ENCODE measurements at regions not wholly inside any gene's neighbourhood (a gene's known extent, or its start where the extent isn't known, plus 50 kb on each side); places are given as distances from the start of the nearest gene placed in this dataset.
A peak's percentile ranks its signal among the peaks of the same experiment; 100 is the strongest.

GRCh38 chr13:110818747-110819146, 96.1 kb downstream of the ANKRD10 start:
- H3K27me3 ChIP-seq (ENCODE audit: control insufficient read depth in 4 of 4, insufficient read depth in 4 of 4, low read length in 3 of 4), result no peaks in the 10 kb centered on the region
- WGBS, result 78% methylated on average over 8 of the region's 8 CpGs
- no peak overlapping the region for H3K27ac ChIP-seq (ENCODE audit: low read depth in 1 of 2, low read length in 2 of 2)
- H3K36me3 ChIP-seq (ENCODE audit: control insufficient read depth in 4 of 4, insufficient read depth in 3 of 4, low read depth in 1 of 4, low read length in 3 of 4), result no peaks in the 10 kb centered on the region
- H3K4me3 ChIP-seq (ENCODE audit: low read depth in 1 of 3, low read length in 3 of 3), result no peak overlapping the region
- H3K9me3 ChIP-seq (ENCODE audit: control insufficient read depth in 4 of 4, low read length in 3 of 4), result no peaks in the 10 kb centered on the region
- no peak overlapping the region for H3K9ac ChIP-seq (ENCODE audit: low read depth in 1 of 2, low read length in 2 of 2)
- no peak for DNase-seq (ENCODE audit: low spot score)
- peaks cover 0 to 3% (median 3%) of the 10 kb centered on the region in 4 donors for H3K4me1 ChIP-seq (ENCODE audit: control insufficient read depth in 4 of 4, insufficient read depth in 4 of 4, low read length in 3 of 4)
- no peak for TF ChIP-seq REST (IDR thresholded peaks at IDR 0.05)
- no peak for TF ChIP-seq YY1 (IDR thresholded peaks at IDR 0.05)
- TF ChIP-seq HNF4A (conservative IDR thresholded peaks at IDR 0.05), result no peak
- no peak for TF ChIP-seq MAX (IDR thresholded peaks at IDR 0.05)
- TF ChIP-seq TAF1 (conservative IDR thresholded peaks at IDR 0.05), result no peak
- no peak for TF ChIP-seq HNF4G (IDR thresholded peaks at IDR 0.05)
- no peak for TF ChIP-seq CTCF (IDR thresholded peaks at IDR 0.05; ENCODE audit: low read depth, low read length, missing input control)
- TF ChIP-seq SP1 (IDR thresholded peaks at IDR 0.05), result no peak
- no peak for TF ChIP-seq EGR1 (IDR thresholded peaks at IDR 0.05; ENCODE audit: low read depth in 2 of 2)
- no peak for TF ChIP-seq ATF3 (IDR thresholded peaks at IDR 0.05)

GRCh38 chr13:110819203-110820014, 95.5 kb downstream of the ANKRD10 start:
- H3K36me3 ChIP-seq (ENCODE audit: control insufficient read depth in 4 of 4, insufficient read depth in 3 of 4, low read depth in 1 of 4, low read length in 3 of 4), result no peaks in the 10 kb centered on the region
- H3K27me3 ChIP-seq (ENCODE audit: control insufficient read depth in 4 of 4, insufficient read depth in 4 of 4, low read length in 3 of 4), result no peaks in the 10 kb centered on the region
- 30% methylated on average over 17 of the region's 17 CpGs for WGBS
- no peak overlapping the region for H3K27ac ChIP-seq (ENCODE audit: low read depth in 1 of 2, low read length in 2 of 2)
- no peaks in the 10 kb centered on the region for H3K9me3 ChIP-seq (ENCODE audit: control insufficient read depth in 4 of 4, low read length in 3 of 4)
- peak; percentile 83 for DNase-seq (ENCODE audit: low spot score)
- no peak overlapping the region for H3K4me3 ChIP-seq (ENCODE audit: low read depth in 1 of 3, low read length in 3 of 3)
- TF ChIP-seq HNF4A (conservative IDR thresholded peaks at IDR 0.05) (no peak), CTCF (IDR thresholded peaks at IDR 0.05; ENCODE audit: low read depth, low read length, missing input control) (peak; percentile 99), RXRA (IDR thresholded peaks at IDR 0.05) (no peak), EGR1 (IDR thresholded peaks at IDR 0.05; ENCODE audit: low read depth in 2 of 2) (no peak), HNF4G (IDR thresholded peaks at IDR 0.05) (peak; percentile 12), RAD21 (IDR thresholded peaks at IDR 0.05) (peak; percentile 98 to 100)
- no peak overlapping the region for H3K9ac ChIP-seq (ENCODE audit: low read depth in 1 of 2, low read length in 2 of 2)
- H3K4me1 ChIP-seq (ENCODE audit: control insufficient read depth in 4 of 4, insufficient read depth in 4 of 4, low read length in 3 of 4), result peaks cover 0 to 3% (median 3%) of the 10 kb centered on the region in 4 donors
